Colon (tissue), 2 donors: ENCODE measurements at regions not wholly inside any gene's neighbourhood (a gene's known extent, or its start where the extent isn't known, plus 50 kb on each side); places are given as distances from the start of the nearest gene placed in this dataset.

Source experiments
- FAIRE-seq: peaks from 2 replicates; lab custom pipeline; 2012; peaks lifted over from hg19 to GRCh38; lab: Jason Lieb, UNC
- donor health status: control.
- donor health status: control.

- FAIRE-seq: no peak
These were observed 61.3 kb upstream of the VCX2 start for GRCh38 chrX:8232406-8232805.

DNA sequence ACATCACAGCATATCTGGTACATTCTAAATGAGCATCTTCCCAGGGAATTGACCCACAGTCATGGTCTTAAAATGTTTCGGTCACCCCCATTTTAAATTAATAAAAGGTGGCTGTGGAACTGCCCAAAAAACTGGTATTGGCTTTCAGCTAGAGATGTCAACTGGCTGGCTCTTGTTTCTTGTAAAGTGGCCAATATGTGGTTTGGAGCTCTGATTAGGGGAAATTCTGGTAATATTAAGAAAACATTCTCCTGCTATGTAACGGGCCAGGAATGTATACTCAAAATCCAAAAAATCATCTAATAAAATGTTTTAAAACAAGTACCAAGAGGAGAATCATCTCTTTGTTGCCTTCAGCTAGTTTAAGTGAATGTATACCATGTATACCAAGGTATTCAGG is 62.0 kb upstream of the VCX2 start:
- FAIRE-seq: no peak

GRCh38 chrX:8235026-8235425 is 64.0 kb upstream of the VCX2 start:
- FAIRE-seq: peak; percentile 31

DNA sequence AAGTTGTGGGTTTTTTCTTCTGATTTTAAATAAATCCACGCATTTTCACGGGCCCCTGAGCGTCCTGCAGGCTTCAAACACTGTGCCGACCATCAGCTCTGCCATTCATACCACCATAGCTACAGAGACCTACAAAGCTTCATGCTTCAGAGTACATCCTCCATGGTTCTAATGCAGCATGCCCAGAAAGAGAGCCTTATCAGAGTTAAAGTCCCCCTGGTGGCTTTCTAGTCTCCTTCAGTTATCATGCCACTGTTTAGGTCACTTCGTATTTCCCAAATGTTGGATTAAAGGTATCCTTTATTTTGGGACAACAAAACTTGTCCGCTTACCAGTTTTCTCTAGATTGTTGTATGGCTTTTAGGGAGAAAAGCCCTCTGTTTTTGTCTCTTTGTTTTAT is 66.7 kb upstream of the VCX2 start:
- FAIRE-seq: no peak

GRCh38 chrX:8242431-8243020 is 71.5 kb upstream of the VCX2 start:
- FAIRE-seq: no peak

- FAIRE-seq: no peak
These were observed 73.2 kb upstream of the VCX2 start for GRCh38 chrX:8244301-8244700.

GRCh38 chrX:8245411-8245810 is 74.3 kb upstream of the VCX2 start:
- FAIRE-seq: no peak

GRCh38 chrX:8253096-8253495 is 82.0 kb upstream of the VCX2 start:
- no peak for FAIRE-seq

GRCh38 chrX:8254401-8254800 is 83.3 kb upstream of the VCX2 start:
- FAIRE-seq: peak; percentile 43

- FAIRE-seq: no peak
These were observed 101.8 kb upstream of the VCX2 start for GRCh38 chrX:8272821-8273220.

- no peak for FAIRE-seq
These were observed 102.4 kb upstream of the VCX2 start for GRCh38 chrX:8273451-8273895.

DNA sequence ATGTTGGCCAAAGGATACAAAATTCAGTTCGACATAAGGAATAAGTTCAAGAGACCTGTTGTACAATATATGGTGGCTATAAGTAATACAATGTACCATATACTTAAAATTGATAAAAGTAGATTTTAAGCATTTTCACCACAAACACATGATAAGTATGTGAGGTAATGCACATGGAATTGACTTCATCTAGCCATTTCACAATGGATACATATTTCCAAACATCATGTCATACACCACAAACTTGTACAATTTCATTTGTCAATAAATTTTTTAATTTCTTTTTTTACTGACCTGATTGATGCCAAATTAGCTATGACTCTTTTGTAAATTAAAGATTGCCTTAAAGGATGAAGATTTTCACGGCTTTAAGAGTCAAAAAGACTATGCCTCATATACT is 103.1 kb upstream of the VCX2 start:
- peak; percentile 82 for FAIRE-seq

- FAIRE-seq: no peak
These were observed 107.5 kb upstream of the VCX2 start for GRCh38 chrX:8278557-8278956.

DNA sequence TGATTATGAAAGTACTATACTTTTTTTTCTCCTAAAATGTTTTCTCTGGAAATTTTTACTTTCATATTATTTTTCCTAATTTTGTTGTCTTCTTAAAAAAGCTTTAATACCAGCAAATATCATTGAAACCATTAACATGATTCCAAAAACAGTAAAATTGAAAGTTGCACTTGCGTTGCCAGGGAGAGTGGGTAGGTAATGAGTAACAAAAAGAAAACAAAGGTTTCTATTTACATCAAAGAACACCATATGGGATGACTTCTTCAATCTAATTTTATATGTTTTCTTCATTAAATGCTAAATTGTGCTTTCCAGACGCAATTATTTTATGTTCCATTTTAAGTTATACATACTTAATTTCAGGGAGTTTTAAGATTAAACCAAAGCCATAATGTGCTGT is 108.3 kb upstream of the VCX2 start:
- FAIRE-seq: peak; percentile 97

DNA sequence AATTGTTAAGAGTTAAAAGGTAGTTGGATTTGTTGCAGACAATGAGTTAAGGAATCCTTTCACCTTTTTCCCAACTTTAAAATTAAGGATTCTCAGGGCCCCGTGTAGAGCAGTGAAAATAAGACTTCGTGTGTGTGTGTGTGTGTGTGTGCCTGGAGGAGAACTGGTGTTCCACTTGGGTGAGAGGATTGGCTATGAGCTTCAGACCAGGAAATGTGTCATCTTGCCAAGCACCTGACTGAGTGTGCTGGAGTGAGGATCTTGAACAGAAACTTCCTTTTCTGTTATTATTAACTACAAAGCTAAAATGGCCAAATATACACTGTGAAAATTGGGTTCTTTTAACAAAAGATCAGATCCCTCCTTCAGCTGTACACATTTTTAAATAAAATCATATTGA is 113.1 kb upstream of the VCX2 start:
- no peak for FAIRE-seq

DNA sequence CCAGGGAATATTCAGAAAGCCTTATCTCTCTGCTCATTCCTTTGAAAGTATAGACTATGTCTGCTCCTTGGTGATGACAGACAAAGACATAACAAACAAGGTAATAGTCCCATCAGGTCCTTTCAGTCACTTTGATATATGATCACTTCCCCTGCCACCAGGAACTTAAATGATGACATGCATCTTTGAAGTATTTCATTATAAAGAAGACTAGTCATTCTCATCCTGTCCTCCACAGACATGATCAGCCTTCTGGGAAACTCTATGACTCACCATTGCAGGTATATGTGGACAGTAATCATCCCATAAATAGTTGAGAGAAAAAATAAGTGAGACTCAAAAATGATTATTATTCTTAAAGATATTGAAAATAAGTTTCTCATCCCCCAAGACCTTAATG is 117.5 kb upstream of the VCX2 start:
- FAIRE-seq: peak; percentile 85

DNA sequence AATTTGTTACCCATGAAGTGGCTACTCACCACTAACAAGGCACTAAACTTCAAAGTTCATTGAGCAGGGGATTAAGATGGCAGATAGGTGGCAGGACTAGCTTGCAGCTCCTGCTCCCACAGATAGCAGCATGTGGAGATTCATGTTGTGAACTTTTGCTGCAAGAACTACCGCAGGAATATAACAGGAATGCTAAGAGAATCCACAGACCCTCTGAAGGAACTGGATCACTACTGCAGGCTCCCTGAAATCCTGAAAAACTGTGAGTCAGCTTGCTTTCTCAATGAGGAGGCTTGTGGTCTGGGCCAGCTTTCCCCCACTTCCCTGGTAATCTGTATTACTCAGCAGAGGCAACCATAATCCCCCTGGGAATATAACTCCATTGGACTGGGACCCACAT is 118.5 kb upstream of the VCX2 start:
- no peak for FAIRE-seq

- no peak for FAIRE-seq
These were observed 126.7 kb upstream of the VCX2 start for GRCh38 chrX:8297766-8298165.

DNA sequence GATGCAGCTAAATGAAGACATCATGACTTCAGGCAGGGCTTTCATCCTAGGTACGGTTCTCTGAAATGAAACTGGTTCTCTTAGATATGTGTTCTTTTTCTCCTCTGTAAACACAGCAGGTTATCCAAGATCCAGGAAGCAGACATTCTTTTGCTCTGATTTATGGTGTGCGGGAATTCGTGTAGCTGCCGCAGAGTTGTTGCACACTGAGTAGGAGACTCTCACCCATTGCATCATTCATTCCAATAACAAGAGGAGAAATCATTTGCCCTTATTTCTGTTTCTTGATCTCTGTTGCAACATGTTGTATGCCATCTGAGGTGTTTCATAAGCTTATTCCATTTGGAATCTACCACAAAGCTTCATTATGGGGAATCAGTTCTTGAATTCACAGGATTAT is 133.6 kb upstream of the VCX2 start:
- no peak for FAIRE-seq

GRCh38 chrX:8305350-8305749 is 134.3 kb upstream of the VCX2 start:
- FAIRE-seq: no peak

- FAIRE-seq: no peak
These were observed 135.3 kb upstream of the VCX2 start for GRCh38 chrX:8306291-8306925.

- FAIRE-seq: no peak
These were observed 139.3 kb upstream of the VCX2 start for GRCh38 chrX:8310409-8310808.

- peak; percentile 84 for FAIRE-seq
These were observed 142.8 kb upstream of the VCX2 start for GRCh38 chrX:8313844-8314243.

DNA sequence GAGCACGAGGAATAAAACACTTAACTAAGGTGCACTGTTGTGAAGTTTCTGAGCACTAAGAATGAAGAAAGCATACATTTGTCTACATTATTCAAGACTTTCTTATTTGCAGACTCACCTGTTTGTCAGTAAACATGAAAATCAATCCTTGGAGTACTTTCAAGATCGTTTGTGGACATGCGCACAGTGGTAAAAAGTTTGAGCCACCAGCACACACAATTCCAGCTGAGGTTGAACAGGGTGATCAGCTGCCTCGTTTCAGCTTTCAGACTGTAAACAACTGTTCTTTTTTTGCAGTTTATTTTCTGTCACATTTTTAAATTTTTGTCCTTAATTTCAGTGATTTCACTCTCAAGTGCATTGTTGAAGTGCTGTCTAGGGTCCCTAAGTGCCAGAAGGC is 143.8 kb upstream of the VCX2 start:
- FAIRE-seq: no peak
